ENCODE measurements at regions not wholly inside any gene's neighbourhood (a gene's known extent, or its start where the extent isn't known, plus 50 kb on each side); places are given as distances from the start of the nearest gene placed in this dataset.
"Not testable (repeated sequence)": the region's sequence is repeated elsewhere in the genome, so short reads cannot be mapped to it uniquely, and the experiment has no call there.

GRCh38 chr6:43886067-43886461 lies 116.1 kb downstream of the VEGFA start:
- intact Hi-C loops (cut with DNase I; ENCODE audit: low total_unique reads), result no loop called here
- Histone ChIP-seq H3K4me3 (no peak overlapping the region), H3K36me3 (no peaks in the 10 kb centered on the region), H3K27ac (no peak overlapping the region), H3K4me1 (peaks cover 0 to 17% (median 12%) of the 10 kb centered on the region in 4 donors), H3K27me3 (peaks cover 0 to 12% (median 0%) of the 10 kb centered on the region in 3 donors), H3K9me3 (no peaks in the 10 kb centered on the region)
- no peak for DNase-seq
- 66 to 89% (median 83%) methylated on average over 7 to 10 of the region's 10 CpGs for WGBS, 5 donors
- TF ChIP-seq POLR2AphosphoS5 (IDR thresholded peaks at IDR 0.05) (no peak), CTCF (IDR thresholded peaks at IDR 0.05) (no peak), POLR2A (IDR thresholded peaks at IDR 0.05) (no peak), EP300 (IDR thresholded peaks at IDR 0.05) (no peak)

- no peak for DNase-seq
- Histone ChIP-seq H3K27me3 (peaks cover 0 to 6% (median 0%) of the 10 kb centered on the region in 3 donors), H3K9me3 (no peaks in the 10 kb centered on the region), H3K4me3 (no peak overlapping the region), H3K4me1 (peaks cover 0 to 17% (median 12%) of the 10 kb centered on the region in 4 donors), H3K27ac (no peak overlapping the region), H3K36me3 (no peaks in the 10 kb centered on the region)
- TF ChIP-seq CTCF (IDR thresholded peaks at IDR 0.05) (no peak), POLR2A (IDR thresholded peaks at IDR 0.05) (no peak), EP300 (IDR thresholded peaks at IDR 0.05) (no peak), POLR2AphosphoS5 (IDR thresholded peaks at IDR 0.05) (no peak)
- intact Hi-C loops (cut with DNase I; ENCODE audit: low total_unique reads), result no loop called here
- WGBS, 5 donors, result 78 to 90% (median 84%) methylated on average over 6 of the region's 6 CpGs
Measured at GRCh38 chr6:43885399-43886066, 115.5 kb downstream of the VEGFA start.

GRCh38 chr6:43884652-43885022 lies 114.6 kb downstream of the VEGFA start:
- no peak for TF ChIP-seq CTCF (IDR thresholded peaks at IDR 0.05)
- TF ChIP-seq POLR2AphosphoS5 (IDR thresholded peaks at IDR 0.05), result no peak
- TF ChIP-seq EP300 (IDR thresholded peaks at IDR 0.05), result no peak
- TF ChIP-seq POLR2A (IDR thresholded peaks at IDR 0.05), result no peak
- H3K9me3 ChIP-seq, result no peaks in the 10 kb centered on the region
- peak overlapping the region in 1 of 5 donors; percentile 15 for H3K27ac ChIP-seq
- 62 to 82% (median 71%) methylated on average over 5 of the region's 5 CpGs for WGBS, 5 donors
- peaks cover 0 to 17% (median 12%) of the 10 kb centered on the region in 4 donors for H3K4me1 ChIP-seq
- no peak for DNase-seq
- no peaks in the 10 kb centered on the region for H3K36me3 ChIP-seq
- H3K27me3 ChIP-seq, result no peaks in the 10 kb centered on the region
- intact Hi-C loops (cut with DNase I; ENCODE audit: low total_unique reads), result no loop called here
- no peak overlapping the region for H3K4me3 ChIP-seq

- intact Hi-C loops (cut with DNase I; ENCODE audit: low total_unique reads), result no loop called here
- Histone ChIP-seq H3K27me3 (no peaks in the 10 kb centered on the region), H3K27ac (peak overlapping the region in 2 of 5 donors; percentile 15 to 35), H3K9me3 (no peaks in the 10 kb centered on the region), H3K4me1 (peaks cover 0 to 17% (median 12%) of the 10 kb centered on the region in 4 donors), H3K36me3 (no peaks in the 10 kb centered on the region), H3K4me3 (no peak overlapping the region)
- 52 to 60% (median 55%) methylated on average over 7 of the region's 7 CpGs for WGBS, 5 donors
- TF ChIP-seq POLR2AphosphoS5 (IDR thresholded peaks at IDR 0.05) (no peak), EP300 (IDR thresholded peaks at IDR 0.05) (no peak), CTCF (IDR thresholded peaks at IDR 0.05) (no peak), POLR2A (IDR thresholded peaks at IDR 0.05) (no peak)
- peak; percentile 49 to 70 for DNase-seq
Measured at GRCh38 chr6:43883847-43884651, 114.0 kb downstream of the VEGFA start.

- H3K36me3 ChIP-seq; H3K27ac ChIP-seq; DNase-seq; intact Hi-C loops (cut with DNase I; ENCODE audit: low total_unique reads); H3K9me3 ChIP-seq; H3K27me3 ChIP-seq; H3K4me3 ChIP-seq: not testable (repeated sequence)
- 91 to 94% (median 93%) methylated on average over 9 of the region's 9 CpGs for WGBS, 5 donors
- H3K4me1 ChIP-seq, result peaks cover 0 to 11% (median 5%) of the 10 kb centered on the region in 4 donors
Measured at GRCh38 chr6:43882690-43883448, 112.9 kb downstream of the VEGFA start.
